ENCODE measurements at regions not wholly inside any gene's neighbourhood (a gene's known extent, or its start where the extent isn't known, plus 50 kb on each side); places are given as distances from the start of the nearest gene placed in this dataset.

DNA sequence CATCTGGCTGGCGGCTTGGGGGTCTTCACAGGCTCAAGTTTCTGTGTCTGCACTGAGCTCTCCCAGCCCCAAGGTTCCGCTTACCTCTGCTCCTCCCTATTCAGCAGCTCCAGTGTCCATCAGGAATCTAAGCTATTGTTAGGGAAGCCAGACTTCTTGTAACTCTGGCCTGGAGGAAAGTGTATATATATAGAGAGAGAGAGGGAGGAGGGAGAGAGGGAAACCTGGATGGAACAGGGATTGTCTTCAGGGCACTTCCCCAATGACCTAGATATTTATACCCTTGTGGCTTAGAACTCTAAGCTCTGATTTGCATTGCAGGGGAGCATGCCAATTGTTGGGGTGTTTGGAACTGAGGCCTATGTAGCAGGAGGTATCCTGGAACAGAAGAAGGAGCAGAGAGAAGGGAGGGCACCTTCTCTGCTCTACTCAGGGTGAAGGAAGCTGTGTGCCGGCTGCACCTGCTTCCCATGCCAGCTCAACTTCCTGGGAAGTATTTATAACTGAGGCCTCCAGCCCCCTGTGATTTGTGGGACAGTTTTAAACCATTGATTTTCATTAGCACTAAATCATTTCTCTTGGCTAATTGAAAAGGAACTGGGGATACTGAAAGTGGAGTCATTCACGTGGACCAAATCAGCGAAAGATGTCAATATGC, 70.9 kb downstream of the NAV1 start:
- no peak for TF ChIP-seq POLR2A (IDR thresholded peaks at IDR 0.05)
- TF ChIP-seq, protein P1, sequence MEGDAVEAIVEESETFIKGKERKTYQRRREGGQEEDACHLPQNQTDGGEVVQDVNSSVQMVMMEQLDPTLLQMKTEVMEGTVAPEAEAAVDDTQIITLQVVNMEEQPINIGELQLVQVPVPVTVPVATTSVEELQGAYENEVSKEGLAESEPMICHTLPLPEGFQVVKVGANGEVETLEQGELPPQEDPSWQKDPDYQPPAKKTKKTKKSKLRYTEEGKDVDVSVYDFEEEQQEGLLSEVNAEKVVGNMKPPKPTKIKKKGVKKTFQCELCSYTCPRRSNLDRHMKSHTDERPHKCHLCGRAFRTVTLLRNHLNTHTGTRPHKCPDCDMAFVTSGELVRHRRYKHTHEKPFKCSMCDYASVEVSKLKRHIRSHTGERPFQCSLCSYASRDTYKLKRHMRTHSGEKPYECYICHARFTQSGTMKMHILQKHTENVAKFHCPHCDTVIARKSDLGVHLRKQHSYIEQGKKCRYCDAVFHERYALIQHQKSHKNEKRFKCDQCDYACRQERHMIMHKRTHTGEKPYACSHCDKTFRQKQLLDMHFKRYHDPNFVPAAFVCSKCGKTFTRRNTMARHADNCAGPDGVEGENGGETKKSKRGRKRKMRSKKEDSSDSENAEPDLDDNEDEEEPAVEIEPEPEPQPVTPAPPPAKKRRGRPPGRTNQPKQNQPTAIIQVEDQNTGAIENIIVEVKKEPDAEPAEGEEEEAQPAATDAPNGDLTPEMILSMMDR (IDR thresholded peaks at IDR 0.05) = no peak
- Histone ChIP-seq H3K27me3 (no peaks in the 10 kb centered on the region), H3K9me3 (no peaks in the 10 kb centered on the region), H3K27ac (peak overlapping the region in 1 of 3 donors; percentile 61), H3K36me3 (no peaks in the 10 kb centered on the region), H3K4me1 (peaks cover 26 to 64% of the 10 kb centered on the region in 2 donors), H3K4me3 (replicated peaks in 1 of 3) (no peak overlapping the region)
- DNase-seq = no peak
- intact Hi-C loops (cut with DNase I) = loop anchor here (5.0 kb wide), 1 partner anchor 38 kb away; no protein-coding TSS in a partner anchor
- WGBS, 2 donors = 86 to 87% methylated on average over 5 of the region's 5 CpGs

DNA sequence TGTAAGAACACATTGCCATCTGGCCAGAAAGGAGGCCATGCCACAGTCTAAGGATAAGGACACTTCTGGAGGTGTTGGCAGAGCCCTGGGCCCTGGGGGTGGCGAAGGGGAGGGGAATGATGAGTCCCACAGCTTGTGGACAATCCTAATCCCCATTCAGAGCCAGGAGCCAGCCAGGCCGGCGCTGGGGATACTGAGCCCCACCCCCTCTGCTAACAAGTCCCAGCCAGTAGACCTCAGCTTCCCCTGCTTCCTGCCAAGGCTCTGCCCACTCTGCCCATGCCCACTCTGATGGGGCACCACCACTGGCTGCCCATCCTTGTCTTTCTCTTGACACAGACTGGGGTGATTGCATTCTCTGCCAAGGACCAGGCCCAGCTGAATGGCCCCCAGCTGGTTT, 71.9 kb downstream of the NAV1 start:
- WGBS, 2 donors = 17 to 24% methylated on average over 1 to 3 of the region's 3 CpGs
- Histone ChIP-seq H3K9me3 (no peaks in the 10 kb centered on the region), H3K27ac (no peak overlapping the region), H3K4me3 (replicated peaks in 1 of 3) (no peak overlapping the region), H3K4me1 (peaks cover 17 to 53% of the 10 kb centered on the region in 2 donors), H3K36me3 (no peaks in the 10 kb centered on the region), H3K27me3 (no peaks in the 10 kb centered on the region)
- DNase-seq = peak; percentile 25 to 43
- no peak for TF ChIP-seq POLR2A (IDR thresholded peaks at IDR 0.05)
- TF ChIP-seq, protein P1 (IDR thresholded peaks at IDR 0.05) = no peak
- intact Hi-C loops (cut with DNase I) = loop anchor here (5.0 kb wide), 1 partner anchor 36 kb away; no protein-coding TSS in a partner anchor

DNA sequence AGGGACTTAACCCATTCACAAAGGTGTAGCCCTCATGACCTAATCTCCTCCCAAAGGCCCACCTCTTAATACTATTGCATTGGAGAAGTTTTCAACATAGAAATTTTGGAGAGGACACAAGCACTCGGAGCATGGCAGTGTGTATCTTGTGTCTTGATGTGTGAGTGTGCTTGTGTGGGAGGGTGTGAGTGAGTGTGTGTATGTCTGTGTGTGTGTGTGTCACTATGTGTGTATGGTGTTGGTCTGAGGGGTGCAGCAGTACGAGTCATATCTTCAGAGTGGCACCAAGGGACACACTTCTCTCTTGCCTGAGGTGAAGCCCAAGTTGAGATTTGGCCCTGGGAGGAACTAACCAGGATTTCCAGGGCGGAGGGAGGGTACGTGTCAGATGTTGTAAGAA, 73.7 kb downstream of the NAV1 start:
- Histone ChIP-seq H3K9me3 (no peaks in the 10 kb centered on the region), H3K4me1 (peaks cover 9 to 38% of the 10 kb centered on the region in 2 donors), H3K27ac (no peak overlapping the region), H3K4me3 (replicated peaks in 1 of 3) (no peak overlapping the region), H3K36me3 (no peaks in the 10 kb centered on the region), H3K27me3 (no peaks in the 10 kb centered on the region)
- intact Hi-C loops (cut with DNase I) = loop anchor here (5.0 kb wide), 1 partner anchor 35 kb away; no protein-coding TSS in a partner anchor
- WGBS, 2 donors = 92 to 99% methylated on average over 4 of the region's 4 CpGs
- TF ChIP-seq, protein P1 (IDR thresholded peaks at IDR 0.05) = no peak
- TF ChIP-seq POLR2A (IDR thresholded peaks at IDR 0.05) = no peak
- DNase-seq = no peak

DNA sequence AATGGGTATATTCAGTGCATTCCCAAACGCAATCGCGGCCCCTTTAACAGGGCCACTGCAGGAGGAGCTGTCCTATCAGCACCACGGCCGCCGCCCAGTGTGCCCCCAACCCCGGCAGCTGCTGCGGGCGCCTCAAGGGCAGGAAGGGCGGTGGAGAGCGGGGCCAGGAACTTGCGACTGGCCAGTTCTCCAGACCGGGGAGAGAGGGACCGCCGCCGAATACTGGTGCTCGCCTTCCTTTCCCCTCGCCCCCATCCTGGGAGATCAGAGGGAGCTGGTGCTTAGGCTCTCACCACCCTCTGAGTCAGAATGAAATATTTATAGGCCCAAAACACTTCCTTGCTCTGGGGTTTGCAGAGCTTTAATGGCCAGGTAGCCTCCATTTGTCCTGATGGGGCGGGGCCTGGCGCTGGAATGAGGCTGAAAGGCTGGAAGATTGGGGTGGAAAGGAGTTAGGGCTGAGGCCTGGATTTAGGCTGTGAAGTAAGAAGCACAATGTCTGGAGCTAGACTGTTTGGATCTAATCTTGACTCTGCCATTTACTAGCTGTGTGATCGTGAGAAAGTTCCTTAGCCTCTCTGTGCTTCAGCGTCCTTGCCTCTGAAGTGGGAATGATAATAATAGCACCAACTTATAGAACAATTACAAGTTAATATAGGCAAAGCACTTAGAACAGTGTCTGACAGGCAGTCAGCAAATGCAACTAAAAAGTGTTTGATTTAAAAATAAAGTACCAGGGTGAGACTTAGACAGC, 75.5 kb downstream of the NAV1 start:
- no peak for TF ChIP-seq POLR2A (IDR thresholded peaks at IDR 0.05)
- TF ChIP-seq, protein P1 (IDR thresholded peaks at IDR 0.05) = no peak
- 24 to 29% methylated on average over 15 to 19 of the region's 22 CpGs for WGBS, 2 donors
- Histone ChIP-seq H3K27me3 (no peaks in the 10 kb centered on the region), H3K4me3 (replicated peaks in 1 of 3) (no peak overlapping the region), H3K4me1 (peaks cover 0 to 23% of the 10 kb centered on the region in 2 donors), H3K36me3 (no peaks in the 10 kb centered on the region), H3K9me3 (no peaks in the 10 kb centered on the region), H3K27ac (no peak overlapping the region)
- intact Hi-C loops (cut with DNase I) = loop anchor here (5.0 kb wide), 1 partner anchor 33 kb away; no protein-coding TSS in a partner anchor
- DNase-seq = peak; percentile 53 to 64

DNA sequence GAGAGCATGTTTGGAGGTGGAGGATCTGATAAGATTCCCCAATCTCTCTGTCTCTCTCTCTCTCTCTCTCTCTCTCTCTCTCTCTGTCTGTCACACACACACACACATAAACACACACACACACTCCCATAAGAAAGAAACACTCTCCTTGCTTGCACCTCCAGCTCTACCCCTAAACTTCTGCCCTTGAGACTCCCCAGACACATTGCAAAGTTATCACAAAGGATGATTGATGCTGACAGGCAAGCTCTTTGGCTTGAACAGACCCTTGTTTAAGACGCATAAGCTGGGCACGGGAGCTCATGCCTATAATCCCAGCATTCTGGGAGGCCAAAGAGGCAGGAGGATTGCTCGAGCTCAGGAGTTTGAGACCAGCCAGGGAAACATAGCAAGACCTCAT, 78.2 kb downstream of the NAV1 start:
- 86 to 90% methylated on average over 3 of the region's 3 CpGs for WGBS, 2 donors
- Histone ChIP-seq H3K27ac (no peak overlapping the region), H3K27me3 (no peaks in the 10 kb centered on the region), H3K4me3 (replicated peaks in 1 of 3) (no peak overlapping the region), H3K4me1 (peaks cover 0 to 6% of the 10 kb centered on the region in 2 donors), H3K36me3 (no peaks in the 10 kb centered on the region), H3K9me3 (no peaks in the 10 kb centered on the region)
- intact Hi-C loops (cut with DNase I) = no loop called here
- DNase-seq = no peak
- TF ChIP-seq, protein P1 (IDR thresholded peaks at IDR 0.05) = no peak
- TF ChIP-seq POLR2A (IDR thresholded peaks at IDR 0.05) = no peak

Data from thyroid gland (tissue), 4 donors.